HG03135 (cell line): ENCODE measurements at regions not wholly inside any gene's neighbourhood (a gene's known extent, or its start where the extent isn't known, plus 50 kb on each side); places are given as distances from the start of the nearest gene placed in this dataset.

Source experiments
- ATAC-seq: cut with Tn5 transposase; IDR thresholded peaks from one replicate; pipeline ENCODE4 v1.9.1; 2021; ENCODE audit warnings: mild to moderate bottlenecking, moderate library complexity; ENCODE audit not compliant: unreplicated experiment

DNA sequence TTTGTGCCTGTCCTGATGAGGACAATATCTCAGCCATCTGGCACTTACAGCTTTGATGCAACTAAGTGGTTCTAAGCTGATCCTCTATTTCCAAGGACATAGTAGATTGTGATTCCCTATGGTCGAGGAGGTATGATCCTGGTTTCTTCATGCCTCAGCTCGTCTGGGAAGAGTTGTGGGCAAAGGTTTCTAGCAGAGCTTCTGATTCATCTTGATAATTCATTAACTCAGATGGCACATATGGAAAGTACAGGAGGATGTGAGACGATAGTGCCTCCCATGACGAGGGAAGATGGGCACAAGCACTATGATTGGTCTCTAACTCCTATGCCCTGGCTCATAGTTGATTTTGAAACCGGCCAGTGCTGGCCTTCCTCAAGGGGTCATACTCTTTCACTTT is 334.2 kb upstream of the SEMA6D start:
- no peak for ATAC-seq

DNA sequence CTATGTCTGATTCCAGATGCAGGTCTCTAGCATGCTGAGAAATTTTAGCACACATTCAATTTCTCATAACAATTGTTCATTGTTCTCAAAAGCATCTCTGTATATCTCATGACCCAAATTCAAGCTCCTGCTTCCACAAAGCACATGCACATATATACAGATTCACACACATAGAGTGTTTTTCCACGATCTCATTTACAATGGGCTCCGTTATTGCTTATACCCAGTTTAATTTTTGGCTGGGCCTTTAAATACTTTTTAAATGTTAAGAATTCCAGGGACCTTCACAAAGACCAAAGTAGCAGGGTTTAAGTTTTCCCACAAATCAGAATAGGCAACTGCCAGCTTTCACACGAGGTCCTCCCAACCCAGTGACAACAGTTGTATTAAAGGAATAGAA is 333.5 kb upstream of the SEMA6D start:
- ATAC-seq, result no peak

DNA sequence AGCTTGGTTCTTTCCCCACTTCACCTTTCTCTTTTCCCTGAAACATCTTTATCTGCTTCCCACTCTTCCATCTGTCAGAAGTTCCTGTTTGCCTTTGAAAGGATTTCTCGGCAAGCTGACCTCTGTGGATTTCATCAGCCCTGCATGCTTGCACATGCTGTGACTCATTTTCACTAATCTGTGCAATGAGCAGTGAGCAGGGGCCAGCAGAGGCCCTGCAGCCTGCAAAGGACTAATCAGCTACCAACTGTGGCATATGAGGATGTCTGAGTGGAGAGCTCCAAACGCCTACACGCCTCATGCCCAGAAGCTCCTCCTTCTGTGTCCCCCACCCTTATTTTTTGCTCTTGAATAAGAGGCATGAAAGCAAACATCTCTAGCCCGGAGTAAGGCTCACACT is 333.0 kb upstream of the SEMA6D start:
- no peak for ATAC-seq

DNA sequence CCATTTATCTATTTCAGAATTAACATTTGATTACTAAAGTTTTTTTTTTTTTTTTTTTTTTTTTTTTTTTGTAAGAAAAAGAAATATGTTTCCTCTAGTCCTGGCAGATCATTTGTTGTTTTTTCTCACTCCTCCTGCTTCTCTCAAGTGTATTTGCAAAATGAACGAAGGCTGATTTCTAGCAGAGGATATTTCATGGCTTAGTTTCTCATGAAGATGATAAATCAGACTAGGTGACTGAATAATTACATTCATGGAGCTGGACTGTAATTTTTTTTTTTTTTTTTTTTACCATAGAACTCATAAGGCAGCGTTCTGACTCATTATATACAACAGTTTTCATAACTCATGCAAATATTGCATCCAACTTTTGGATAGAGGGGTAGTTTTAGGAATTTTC is 332.5 kb upstream of the SEMA6D start:
- ATAC-seq, result no peak

DNA sequence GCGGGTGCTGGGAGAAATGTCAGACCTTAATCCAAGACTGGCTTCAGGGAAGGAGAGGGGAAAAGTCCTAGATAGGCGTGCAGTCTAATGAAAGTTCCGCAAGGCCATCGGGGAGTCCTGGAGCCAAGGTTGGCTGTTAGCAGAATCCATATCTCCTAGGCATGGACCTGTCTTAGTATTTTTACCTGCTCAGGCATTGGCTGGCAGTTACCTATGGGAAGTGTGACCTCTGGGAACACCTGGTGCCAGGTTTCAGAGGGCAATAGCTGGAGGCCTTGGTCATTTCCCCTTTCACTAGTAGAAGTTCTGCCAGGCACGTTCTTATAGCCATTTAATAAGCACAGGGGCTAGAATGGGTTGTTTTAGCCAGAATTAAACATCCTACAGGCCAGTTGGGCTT is 330.8 kb upstream of the SEMA6D start:
- no peak for ATAC-seq

DNA sequence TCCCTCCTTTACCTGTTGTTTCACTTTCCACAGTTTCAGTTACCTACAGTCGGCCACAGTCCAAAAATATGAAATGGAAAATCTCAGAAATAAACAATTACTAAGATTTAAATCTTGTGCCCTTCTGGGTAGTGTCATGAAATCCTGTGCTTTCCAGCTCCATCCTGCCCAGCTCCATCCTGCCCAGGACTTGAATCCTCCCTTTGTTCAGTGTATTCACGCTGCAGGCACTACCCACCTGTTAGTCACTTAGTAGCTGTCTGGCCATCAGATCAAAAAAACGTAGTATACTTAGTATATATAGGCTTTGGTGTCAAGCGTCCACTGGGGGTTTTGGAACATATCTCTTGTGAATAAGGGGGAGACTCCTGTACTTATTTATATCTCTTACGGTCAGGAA is 329.0 kb upstream of the SEMA6D start:
- ATAC-seq, result no peak

DNA sequence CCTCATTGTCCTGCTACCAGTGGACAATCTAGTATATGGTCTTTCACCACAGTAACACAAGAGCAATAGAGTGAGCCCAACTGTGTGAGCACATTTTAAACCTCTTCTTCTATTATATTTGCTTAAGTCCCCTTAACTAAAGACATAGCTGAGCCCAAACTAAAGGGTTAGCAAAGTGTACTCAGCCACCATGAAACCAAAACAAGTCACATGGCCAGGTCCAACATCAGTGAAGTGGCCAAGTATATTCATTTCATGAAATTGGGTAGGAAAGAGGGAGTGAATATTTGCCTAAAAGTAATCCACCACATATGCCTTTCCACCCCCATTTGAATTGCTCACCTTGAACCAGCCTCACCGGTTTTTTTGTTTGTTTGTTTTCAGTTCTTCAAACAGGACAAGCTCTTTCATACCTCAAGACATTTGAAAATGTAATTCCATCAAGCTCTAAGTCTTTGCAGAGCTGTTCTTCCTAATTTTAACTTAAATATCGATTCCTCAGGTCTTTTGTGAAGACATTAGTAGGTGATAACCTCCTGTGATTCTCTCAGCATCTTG is 327.0 kb upstream of the SEMA6D start:
- no peak for ATAC-seq

DNA sequence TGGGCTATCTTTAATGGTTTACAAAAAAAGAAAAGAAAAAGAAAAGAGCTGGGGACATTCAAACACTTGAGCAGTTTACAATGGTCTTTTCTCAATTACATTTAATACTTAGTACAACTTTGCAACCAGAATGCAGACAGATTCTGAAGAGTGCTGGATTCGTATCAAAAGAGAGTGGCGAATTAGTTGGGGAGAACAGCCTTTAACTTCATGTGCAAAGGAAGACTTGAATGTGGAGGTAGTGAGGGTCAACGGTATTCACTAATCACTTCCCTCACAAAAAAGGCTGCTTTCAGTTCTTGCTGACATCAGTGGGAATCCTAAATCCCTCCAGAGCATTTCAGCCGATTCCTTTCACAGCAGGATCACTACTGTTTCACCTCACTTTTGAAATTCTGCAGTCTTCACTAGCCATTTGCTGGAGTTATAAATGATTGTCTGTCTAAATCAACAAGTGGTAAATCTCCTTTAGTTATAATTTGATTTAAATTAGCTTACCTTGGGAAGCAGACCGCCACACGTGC is 323.0 kb upstream of the SEMA6D start:
- ATAC-seq, result no peak

DNA sequence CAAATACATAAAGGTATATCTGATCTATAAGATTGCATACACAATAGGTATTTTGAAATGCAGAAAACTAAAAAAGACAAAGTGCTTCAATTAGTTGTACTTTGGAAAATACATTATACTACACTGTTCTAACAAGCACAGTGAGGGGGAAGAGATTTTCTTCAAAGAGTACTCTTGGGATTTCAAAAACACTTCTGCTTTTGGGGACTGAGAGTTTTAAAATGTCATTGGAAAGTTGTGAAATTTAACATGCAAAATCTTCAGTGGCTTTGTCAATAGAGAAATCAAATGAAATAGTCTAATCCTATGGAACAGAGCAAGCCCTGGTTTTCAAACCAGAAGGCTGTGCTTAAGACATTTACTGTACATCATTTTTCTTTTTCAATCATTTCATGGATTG is 322.2 kb upstream of the SEMA6D start:
- no peak for ATAC-seq

DNA sequence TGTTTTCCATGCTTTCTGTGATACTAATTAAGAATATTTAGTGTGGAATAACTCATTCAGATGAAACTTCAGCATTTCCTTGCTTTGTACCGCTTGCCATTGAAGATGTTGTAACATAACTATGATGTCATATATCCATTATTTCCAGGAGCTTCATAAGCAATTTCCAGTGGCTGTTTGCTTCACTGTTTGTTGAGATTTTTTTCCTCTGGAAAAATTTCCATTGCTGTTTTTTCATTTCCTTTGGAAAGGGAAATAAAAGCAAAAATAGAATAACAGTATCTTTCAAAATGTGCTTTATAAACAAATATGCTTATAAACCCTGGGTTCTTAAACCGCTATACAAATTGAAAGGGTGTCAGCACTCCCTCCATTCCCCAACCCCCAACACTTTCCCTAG is 319.6 kb upstream of the SEMA6D start:
- no peak for ATAC-seq

DNA sequence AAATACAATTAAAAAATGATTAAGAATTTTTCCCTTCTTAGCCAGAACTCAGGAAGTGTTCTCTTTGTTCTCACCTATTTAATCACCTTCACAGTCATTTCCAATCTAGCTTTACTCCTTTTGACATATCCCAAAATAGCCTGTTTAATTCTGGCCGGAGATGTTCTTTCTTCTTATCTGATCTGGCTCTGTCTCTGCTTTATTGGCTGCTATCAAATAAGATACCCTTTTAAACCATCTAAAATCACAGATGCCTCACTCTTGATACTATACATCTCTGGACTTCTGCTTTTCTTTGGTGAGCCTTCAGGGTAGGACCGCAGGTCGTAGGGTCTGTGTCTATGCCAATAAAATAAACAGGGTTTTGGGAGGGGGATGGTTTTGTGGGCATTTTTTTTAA is 319.2 kb upstream of the SEMA6D start:
- no peak for ATAC-seq

DNA sequence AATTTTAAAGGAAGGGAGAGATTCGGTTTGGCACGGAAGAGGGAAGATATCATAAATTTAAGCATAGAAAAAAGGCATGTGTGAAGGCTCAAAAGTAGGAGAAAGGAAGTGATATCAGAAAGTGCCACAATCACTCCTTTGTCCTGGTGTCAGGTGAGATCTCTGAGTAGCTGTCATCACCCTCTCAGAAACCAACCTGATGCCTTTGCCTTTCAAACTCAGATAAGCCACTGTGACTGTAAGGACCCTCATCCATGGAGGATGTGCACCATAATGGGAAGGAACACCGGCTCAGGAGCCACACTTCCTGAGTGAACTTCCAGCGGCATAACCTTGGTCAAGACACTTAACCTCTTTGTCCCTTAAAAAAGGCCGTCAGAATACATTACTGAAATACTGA is 318.7 kb upstream of the SEMA6D start:
- no peak for ATAC-seq

DNA sequence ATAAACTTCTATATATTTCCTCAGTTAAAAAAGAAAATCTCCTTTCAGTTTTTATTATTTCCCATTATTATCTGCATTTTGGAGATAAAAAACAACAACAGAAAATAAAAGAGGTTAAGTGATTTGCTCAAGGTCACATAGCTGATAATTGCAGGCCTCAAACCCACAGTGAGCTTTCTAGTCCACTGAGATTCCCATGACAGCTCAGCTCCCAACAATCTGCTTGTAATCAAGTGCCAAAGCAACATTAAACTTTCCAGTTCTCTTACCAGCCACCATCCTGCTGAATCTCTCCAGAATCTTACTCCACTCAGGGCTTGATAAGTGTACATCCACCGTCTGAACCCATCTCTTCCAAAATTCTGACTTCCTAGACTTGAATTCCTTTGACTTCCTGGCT is 318.2 kb upstream of the SEMA6D start:
- no peak for ATAC-seq

DNA sequence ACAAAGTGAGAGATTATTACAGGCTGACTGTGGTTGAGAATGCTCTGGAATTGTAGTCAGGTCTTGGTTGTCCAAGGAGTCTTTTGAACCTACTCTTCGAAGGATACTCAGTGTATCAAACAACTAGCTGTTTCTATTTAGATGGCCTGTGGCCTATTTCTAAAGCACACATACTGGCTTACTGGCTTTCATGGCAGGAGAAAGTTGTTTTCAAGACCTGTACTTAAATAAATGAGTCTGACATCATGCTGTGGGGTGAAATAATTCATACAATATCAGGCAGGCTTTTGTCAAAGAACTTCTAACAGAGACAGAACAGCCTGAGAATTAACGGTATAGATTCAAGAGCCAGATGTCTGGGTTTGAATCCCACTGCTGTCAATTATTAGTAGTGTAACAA is 316.7 kb upstream of the SEMA6D start:
- no peak for ATAC-seq

DNA sequence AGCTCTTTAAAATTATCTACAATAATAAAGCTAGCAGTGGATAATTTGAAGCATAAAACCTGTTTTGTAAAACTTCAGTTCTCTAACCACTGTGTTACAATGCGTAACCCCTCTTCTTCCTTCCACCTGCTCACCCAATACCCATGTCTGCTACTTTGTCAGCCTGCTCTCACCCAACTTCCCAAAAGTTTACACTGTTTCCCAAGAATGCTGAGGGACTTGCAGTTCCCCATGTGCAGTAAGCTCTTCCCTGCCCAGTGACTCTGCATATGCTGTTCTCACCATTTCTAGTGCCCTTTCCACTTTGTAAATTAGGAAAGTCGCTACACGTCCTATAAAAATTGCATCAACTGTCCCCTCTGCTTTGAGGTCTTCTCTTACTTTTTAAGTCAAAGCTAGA is 315.9 kb upstream of the SEMA6D start:
- ATAC-seq, result no peak

DNA sequence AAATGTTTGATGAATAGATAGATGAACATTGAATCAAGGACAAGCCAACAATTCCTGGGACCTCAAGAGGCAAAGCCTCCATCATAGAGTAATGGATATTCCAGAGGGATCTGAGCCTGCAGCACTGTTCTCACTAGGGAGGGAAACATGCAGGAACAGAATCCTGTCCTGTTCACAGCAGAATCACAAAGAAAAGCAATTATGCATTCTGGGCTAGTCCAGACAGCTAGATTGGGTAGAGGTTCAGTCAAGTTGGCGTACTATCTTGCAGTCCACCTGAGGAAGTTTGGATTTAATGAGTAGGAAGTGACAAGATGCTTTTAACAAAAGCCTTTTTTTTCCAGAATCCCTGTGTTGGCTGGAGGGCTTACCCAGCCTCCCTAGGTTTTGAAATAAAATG is 314.5 kb upstream of the SEMA6D start:
- ATAC-seq, result no peak

DNA sequence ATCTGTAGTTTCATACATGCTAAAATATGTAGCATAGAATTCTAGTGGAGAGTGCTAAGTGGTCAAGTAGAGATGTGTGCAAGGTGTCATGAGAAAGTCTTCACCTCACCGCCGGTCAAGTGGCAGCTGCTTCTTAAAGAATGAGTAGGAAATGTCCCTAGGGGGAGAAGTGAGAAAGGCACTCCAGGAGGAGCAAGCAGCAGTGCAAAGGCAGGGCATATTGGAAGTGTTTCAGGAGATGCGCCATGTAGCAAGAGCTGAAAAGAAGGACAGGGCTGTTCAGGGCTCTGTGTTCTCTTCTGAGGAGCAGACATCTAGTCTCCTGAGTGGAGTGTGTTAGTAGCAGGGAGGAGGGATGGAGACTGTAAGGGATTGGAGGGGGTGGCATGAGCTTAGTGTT is 312.4 kb upstream of the SEMA6D start:
- no peak for ATAC-seq

DNA sequence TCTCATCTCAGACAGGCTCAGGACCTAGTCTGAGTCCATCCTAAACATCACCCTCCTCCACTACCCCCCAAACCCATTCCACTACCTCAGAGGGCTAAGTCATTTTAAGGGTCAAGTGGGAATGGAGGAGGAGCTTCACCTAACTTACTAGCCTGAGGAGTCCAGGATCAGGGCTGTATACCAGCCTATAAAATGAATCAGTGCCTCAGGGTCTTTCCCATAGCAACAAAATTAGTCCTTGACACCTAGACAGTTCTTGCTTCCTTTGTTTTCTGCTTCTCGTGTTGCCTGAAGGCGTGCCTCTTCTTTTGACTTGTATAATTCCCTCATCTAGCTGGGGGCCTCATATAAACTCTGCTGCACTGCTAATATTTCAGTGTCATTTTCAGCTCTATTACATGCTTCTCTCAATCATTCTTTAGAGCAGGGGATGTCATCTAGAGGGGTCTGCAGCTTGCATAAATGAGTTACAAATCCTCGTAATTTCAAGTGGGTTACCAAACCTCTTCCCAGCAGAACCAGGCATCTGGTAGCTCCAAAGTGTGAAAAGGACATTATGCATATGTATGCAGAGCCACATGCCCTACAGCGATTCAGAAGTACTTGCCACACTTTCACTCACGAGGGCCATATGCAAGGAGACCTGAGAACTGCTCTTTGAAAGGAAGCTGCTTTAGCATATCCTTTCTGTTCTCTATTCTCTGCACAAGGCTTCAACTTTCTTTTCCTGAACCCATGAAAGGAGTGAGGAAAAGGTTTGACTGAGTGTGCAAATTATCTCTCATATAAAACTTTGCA is 311.7 kb upstream of the SEMA6D start:
- no peak for ATAC-seq

DNA sequence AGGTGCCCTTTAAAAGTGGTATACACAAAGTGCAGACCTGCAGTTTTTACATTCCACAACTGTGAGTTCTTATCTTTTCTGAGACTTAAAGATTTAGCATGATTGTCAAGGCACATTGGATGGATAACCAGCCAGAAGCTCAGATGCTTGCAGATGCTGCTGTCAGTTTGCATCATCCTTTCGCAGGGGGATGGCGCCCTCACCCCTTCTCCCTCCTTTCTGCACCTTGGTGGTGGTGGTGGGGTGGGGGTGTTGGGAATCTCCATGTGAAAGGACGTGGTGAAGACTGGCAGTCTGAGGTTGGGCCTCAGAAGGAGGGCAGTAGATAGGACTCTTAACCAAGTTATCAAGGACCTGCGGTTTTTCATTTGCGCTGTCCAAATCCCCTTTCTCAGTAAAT is 309.6 kb upstream of the SEMA6D start:
- ATAC-seq, result no peak

DNA sequence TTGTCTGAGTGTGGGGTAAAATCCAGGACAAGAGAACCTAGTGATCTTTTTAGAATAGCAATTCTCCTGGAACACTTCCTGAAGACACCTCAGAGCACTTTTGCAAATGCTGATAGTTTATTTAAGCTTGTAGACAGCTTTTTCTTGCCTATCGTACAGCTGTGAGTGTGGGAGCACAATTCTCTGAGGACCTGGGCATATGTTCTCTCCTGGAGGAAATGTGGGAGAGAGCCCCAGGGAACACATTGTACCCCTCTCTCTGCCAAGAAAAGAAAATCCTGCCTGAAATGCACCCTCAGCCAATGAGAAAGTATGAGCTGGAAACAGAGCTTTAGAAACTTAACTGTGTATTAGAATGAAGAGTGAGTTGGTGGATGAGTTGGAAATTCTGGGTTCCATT is 308.3 kb upstream of the SEMA6D start:
- no peak for ATAC-seq

DNA sequence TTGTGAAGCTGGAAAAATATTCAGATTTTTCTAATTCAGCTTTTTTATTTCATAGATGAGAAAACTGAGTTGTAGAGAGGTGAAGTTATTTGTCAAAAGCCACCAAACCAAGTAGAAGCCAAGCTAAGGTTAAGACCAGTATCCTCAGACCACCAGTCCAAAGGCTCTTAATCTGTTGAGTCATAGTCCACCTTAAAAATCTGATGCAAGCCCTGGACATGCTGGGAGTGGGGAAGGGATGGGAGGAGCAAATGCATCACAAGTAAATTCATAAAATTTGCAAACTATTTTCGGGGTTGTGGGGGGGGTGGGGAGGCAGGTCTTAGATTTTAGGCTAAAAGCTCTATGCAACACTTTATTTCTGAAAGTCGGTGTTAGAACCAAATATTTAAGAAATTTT is 307.7 kb upstream of the SEMA6D start:
- no peak for ATAC-seq

DNA sequence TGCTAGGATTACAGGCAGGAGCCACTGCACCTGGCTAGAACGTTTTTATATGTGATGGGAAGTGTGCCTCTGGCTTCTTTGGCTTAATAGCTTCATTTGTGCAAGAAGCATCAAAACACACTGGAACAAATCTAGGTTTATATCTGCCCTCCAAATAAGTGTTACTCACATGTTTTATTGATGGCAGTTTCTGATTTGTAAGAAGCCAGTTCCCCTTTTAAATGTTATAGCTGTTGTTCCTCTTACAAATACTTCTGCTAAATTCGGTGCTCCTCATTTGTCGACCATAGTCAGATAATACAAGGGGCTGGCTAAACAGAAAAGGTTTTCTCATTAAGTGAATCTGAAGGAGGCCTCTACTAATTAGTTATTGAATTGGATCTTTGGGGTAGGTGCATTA is 307.1 kb upstream of the SEMA6D start:
- ATAC-seq, result no peak

DNA sequence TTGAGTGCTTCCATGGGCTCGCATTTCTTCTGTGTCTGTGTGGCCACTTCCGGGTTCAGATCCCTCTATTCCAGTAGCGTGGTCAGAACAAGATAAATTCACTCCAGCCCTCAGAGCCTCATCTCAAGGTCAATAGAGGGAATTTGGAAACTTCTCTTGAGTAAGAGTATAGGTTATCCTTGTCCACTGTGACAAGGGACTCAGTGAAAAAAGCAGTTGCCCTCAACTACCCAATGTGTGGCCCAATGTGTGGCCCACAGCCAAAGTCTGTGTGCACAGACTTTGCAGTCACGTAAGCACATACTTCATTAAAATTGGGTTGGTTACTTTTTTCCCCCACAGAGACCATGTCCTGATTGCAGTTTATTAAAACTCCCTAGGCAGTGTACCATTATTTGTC is 305.6 kb upstream of the SEMA6D start:
- no peak for ATAC-seq
